ENCODE measurements at regions not wholly inside any gene's neighbourhood (a gene's known extent, or its start where the extent isn't known, plus 50 kb on each side); places are given as distances from the start of the nearest gene placed in this dataset.

DNA sequence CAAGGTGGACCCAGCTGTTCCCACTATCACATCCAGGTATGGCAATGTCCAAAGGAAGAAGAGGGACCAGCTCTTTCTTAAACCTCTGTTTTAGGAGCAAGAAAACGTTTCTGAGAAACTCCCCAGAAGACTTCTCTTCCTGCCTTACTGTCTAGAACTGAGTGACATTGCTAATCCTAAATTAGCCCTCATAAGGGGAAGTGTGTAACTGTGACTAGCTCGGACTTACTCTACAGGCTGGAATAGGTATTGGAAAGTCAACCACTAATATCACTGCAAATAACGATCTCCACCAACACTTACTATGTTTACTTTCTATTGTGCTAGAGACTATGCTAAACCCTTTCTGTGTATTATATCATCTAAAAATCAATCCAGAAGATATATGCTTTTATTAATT lies 49.9 kb upstream of the RELN start:
- Histone ChIP-seq H3K9ac (ENCODE audit: control insufficient read depth, insufficient read depth, low read length) (no peak overlapping the region), H4K20me1 (ENCODE audit: control insufficient read depth, insufficient read depth) (no peaks in the 10 kb centered on the region), H3K4me2 (ENCODE audit: control insufficient read depth, insufficient read depth) (no peak overlapping the region), H3K4me3 (no peak overlapping the region), H3K79me2 (ENCODE audit: control insufficient read depth, insufficient read depth, low read length) (no peaks in the 10 kb centered on the region), H3K36me3 (ENCODE audit: control insufficient read depth in 2 of 2, insufficient read depth in 2 of 2, low read length in 1 of 2) (no peaks in the 10 kb centered on the region), H3K27me3 (replicated peaks in 1 of 2; ENCODE audit: control insufficient read depth in 2 of 2, insufficient read depth in 2 of 2, low read length in 1 of 2) (no peaks in the 10 kb centered on the region), H3K9me3 (replicated peaks; ENCODE audit: control insufficient read depth, insufficient read depth, low read length) (no peaks in the 10 kb centered on the region), H3K27ac (ENCODE audit: control insufficient read depth, insufficient read depth) (no peak overlapping the region), H2AFZ (ENCODE audit: control insufficient read depth, low read depth, low read length) (no peak overlapping the region), H3K4me1 (ENCODE audit: control insufficient read depth, insufficient read depth, low read length) (no peaks in the 10 kb centered on the region)
- ChIA-PET RAD21 (ENCODE audit: unreplicated experiment) (no interaction called here), POLR2A (no interaction called here), SMC1A (ENCODE audit: uncharacterized antibody, unreplicated experiment) (no interaction called here), CTCF (no interaction called here)
- FAIRE-seq (no peak), DNase-seq (ENCODE audit: low read depth, low spot score) (no peak), ATAC-seq (no peak)
- in situ Hi-C loops (cut with MboI): no loop called here
- no TSS peak for BruUV-seq (replicated peaks)
- intact Hi-C loops (cut with micrococcal nuclease; ENCODE audit: unreplicated experiment): no loop called here
- 19% methylated on average over 3 of the region's 3 CpGs for WGBS (ENCODE audit: insufficient coverage, insufficient replicate concordance, low lambda C conversion rate, missing lambda C conversion rate)
- no peak for TF ChIP-seq CBX5 (IDR thresholded peaks at IDR 0.05; ENCODE audit: low read depth)
- TF ChIP-seq, protein P1, sequence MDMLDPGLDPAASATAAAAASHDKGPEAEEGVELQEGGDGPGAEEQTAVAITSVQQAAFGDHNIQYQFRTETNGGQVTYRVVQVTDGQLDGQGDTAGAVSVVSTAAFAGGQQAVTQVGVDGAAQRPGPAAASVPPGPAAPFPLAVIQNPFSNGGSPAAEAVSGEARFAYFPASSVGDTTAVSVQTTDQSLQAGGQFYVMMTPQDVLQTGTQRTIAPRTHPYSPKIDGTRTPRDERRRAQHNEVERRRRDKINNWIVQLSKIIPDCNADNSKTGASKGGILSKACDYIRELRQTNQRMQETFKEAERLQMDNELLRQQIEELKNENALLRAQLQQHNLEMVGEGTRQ (IDR thresholded peaks at IDR 0.05; ENCODE audit: borderline replicate concordance, low read depth, low read length): no peak
- no peak for TF ChIP-seq ZBTB11 (CRISPR knock-in tag; IDR thresholded peaks at IDR 0.05)
- no peak for TF ChIP-seq SREBF1 (IDR thresholded peaks at IDR 0.05; ENCODE audit: low read length)
- TF ChIP-seq ZNF217 (IDR thresholded peaks at IDR 0.05): no peak
- TF ChIP-seq, protein P2, sequence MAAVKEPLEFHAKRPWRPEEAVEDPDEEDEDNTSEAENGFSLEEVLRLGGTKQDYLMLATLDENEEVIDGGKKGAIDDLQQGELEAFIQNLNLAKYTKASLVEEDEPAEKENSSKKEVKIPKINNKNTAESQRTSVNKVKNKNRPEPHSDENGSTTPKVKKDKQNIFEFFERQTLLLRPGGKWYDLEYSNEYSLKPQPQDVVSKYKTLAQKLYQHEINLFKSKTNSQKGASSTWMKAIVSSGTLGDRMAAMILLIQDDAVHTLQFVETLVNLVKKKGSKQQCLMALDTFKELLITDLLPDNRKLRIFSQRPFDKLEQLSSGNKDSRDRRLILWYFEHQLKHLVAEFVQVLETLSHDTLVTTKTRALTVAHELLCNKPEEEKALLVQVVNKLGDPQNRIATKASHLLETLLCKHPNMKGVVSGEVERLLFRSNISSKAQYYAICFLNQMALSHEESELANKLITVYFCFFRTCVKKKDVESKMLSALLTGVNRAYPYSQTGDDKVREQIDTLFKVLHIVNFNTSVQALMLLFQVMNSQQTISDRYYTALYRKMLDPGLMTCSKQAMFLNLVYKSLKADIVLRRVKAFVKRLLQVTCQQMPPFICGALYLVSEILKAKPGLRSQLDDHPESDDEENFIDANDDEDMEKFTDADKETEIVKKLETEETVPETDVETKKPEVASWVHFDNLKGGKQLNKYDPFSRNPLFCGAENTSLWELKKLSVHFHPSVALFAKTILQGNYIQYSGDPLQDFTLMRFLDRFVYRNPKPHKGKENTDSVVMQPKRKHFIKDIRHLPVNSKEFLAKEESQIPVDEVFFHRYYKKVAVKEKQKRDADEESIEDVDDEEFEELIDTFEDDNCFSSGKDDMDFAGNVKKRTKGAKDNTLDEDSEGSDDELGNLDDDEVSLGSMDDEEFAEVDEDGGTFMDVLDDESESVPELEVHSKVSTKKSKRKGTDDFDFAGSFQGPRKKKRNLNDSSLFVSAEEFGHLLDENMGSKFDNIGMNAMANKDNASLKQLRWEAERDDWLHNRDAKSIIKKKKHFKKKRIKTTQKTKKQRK (IDR thresholded peaks at IDR 0.05; ENCODE audit: low read depth, low read length): no peak
- TF ChIP-seq ZNF384 (IDR thresholded peaks at IDR 0.05; ENCODE audit: borderline replicate concordance, low read depth, low read length): no peak
- no peak for TF ChIP-seq KAT2A (conservative IDR thresholded peaks at IDR 0.05; ENCODE audit: control insufficient read depth, low read depth, low read length)
- TF ChIP-seq EGR1 (IDR thresholded peaks at IDR 0.05; ENCODE audit: borderline replicate concordance in 1 of 2, low read depth in 2 of 2, low read length in 2 of 2): no peak
- no peak for TF ChIP-seq RB1 (IDR thresholded peaks at IDR 0.05; ENCODE audit: borderline replicate concordance)
- TF ChIP-seq, protein P3, sequence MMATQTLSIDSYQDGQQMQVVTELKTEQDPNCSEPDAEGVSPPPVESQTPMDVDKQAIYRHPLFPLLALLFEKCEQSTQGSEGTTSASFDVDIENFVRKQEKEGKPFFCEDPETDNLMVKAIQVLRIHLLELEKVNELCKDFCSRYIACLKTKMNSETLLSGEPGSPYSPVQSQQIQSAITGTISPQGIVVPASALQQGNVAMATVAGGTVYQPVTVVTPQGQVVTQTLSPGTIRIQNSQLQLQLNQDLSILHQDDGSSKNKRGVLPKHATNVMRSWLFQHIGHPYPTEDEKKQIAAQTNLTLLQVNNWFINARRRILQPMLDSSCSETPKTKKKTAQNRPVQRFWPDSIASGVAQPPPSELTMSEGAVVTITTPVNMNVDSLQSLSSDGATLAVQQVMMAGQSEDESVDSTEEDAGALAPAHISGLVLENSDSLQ (IDR thresholded peaks at IDR 0.05): no peak
- TF ChIP-seq, protein P4, sequence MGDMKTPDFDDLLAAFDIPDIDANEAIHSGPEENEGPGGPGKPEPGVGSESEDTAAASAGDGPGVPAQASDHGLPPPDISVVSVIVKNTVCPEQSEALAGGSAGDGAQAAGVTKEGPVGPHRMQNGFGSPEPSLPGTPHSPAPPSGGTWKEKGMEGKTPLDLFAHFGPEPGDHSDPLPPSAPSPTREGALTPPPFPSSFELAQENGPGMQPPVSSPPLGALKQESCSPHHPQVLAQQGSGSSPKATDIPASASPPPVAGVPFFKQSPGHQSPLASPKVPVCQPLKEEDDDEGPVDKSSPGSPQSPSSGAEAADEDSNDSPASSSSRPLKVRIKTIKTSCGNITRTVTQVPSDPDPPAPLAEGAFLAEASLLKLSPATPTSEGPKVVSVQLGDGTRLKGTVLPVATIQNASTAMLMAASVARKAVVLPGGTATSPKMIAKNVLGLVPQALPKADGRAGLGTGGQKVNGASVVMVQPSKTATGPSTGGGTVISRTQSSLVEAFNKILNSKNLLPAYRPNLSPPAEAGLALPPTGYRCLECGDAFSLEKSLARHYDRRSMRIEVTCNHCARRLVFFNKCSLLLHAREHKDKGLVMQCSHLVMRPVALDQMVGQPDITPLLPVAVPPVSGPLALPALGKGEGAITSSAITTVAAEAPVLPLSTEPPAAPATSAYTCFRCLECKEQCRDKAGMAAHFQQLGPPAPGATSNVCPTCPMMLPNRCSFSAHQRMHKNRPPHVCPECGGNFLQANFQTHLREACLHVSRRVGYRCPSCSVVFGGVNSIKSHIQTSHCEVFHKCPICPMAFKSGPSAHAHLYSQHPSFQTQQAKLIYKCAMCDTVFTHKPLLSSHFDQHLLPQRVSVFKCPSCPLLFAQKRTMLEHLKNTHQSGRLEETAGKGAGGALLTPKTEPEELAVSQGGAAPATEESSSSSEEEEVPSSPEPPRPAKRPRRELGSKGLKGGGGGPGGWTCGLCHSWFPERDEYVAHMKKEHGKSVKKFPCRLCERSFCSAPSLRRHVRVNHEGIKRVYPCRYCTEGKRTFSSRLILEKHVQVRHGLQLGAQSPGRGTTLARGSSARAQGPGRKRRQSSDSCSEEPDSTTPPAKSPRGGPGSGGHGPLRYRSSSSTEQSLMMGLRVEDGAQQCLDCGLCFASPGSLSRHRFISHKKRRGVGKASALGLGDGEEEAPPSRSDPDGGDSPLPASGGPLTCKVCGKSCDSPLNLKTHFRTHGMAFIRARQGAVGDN (IDR thresholded peaks at IDR 0.05): no peak
